HL-60 (cell line): ENCODE measurements at regions not wholly inside any gene's neighbourhood (a gene's known extent, or its start where the extent isn't known, plus 50 kb on each side); places are given as distances from the start of the nearest gene placed in this dataset.

Source experiments
- GABPA ChIP-seq: IDR thresholded peaks from 2 replicates; pipeline ENCODE4 v1.6.1; 2012; ENCODE audit warnings: low read depth
- POLR2AphosphoS5 ChIP-seq: IDR thresholded peaks from 2 replicates; pipeline ENCODE4 v1.6.1; 2012; ENCODE audit warnings: low read depth
- TF ChIP-seq, protein P1 (sequence below): IDR thresholded peaks from one replicate; pipeline ENCODE4 v1.5.1; 2011; ENCODE audit warnings: low read length, control low read depth, inconsistent platforms; ENCODE audit not compliant: insufficient read depth
- TF ChIP-seq, protein P2 (sequence below): IDR thresholded peaks from 2 replicates; pipeline ENCODE4 v1.6.1; 2012; ENCODE audit warnings: low read depth; ENCODE audit not compliant: insufficient replicate concordance

- TF ChIP-seq, protein P1, sequence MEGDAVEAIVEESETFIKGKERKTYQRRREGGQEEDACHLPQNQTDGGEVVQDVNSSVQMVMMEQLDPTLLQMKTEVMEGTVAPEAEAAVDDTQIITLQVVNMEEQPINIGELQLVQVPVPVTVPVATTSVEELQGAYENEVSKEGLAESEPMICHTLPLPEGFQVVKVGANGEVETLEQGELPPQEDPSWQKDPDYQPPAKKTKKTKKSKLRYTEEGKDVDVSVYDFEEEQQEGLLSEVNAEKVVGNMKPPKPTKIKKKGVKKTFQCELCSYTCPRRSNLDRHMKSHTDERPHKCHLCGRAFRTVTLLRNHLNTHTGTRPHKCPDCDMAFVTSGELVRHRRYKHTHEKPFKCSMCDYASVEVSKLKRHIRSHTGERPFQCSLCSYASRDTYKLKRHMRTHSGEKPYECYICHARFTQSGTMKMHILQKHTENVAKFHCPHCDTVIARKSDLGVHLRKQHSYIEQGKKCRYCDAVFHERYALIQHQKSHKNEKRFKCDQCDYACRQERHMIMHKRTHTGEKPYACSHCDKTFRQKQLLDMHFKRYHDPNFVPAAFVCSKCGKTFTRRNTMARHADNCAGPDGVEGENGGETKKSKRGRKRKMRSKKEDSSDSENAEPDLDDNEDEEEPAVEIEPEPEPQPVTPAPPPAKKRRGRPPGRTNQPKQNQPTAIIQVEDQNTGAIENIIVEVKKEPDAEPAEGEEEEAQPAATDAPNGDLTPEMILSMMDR: no peak
- TF ChIP-seq POLR2AphosphoS5: no peak
- TF ChIP-seq, protein P2, sequence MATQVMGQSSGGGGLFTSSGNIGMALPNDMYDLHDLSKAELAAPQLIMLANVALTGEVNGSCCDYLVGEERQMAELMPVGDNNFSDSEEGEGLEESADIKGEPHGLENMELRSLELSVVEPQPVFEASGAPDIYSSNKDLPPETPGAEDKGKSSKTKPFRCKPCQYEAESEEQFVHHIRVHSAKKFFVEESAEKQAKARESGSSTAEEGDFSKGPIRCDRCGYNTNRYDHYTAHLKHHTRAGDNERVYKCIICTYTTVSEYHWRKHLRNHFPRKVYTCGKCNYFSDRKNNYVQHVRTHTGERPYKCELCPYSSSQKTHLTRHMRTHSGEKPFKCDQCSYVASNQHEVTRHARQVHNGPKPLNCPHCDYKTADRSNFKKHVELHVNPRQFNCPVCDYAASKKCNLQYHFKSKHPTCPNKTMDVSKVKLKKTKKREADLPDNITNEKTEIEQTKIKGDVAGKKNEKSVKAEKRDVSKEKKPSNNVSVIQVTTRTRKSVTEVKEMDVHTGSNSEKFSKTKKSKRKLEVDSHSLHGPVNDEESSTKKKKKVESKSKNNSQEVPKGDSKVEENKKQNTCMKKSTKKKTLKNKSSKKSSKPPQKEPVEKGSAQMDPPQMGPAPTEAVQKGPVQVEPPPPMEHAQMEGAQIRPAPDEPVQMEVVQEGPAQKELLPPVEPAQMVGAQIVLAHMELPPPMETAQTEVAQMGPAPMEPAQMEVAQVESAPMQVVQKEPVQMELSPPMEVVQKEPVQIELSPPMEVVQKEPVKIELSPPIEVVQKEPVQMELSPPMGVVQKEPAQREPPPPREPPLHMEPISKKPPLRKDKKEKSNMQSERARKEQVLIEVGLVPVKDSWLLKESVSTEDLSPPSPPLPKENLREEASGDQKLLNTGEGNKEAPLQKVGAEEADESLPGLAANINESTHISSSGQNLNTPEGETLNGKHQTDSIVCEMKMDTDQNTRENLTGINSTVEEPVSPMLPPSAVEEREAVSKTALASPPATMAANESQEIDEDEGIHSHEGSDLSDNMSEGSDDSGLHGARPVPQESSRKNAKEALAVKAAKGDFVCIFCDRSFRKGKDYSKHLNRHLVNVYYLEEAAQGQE: no peak
- TF ChIP-seq GABPA: no peak
Measured at GRCh38 chr11:122269824-122270223, 153.8 kb upstream of the BLID start.
